Liver (tissue), 8 donors: ENCODE measurements at regions not wholly inside any gene's neighbourhood (a gene's known extent, or its start where the extent isn't known, plus 50 kb on each side); places are given as distances from the start of the nearest gene placed in this dataset.

Experiments
- DNase-seq: peaks from one replicate; pipeline ENCODE4 v3.0.0-alpha.2; 2017; ENCODE audit warnings: low spot score
- H3K27ac ChIP-seq, 2 donors: one replicate each; pipeline ENCODE4 v1.7.0; 2013; ENCODE audit warnings: inconsistent platforms in 2 of 2, low read length in 2 of 2, control low read depth in 1 of 2, low read depth in 1 of 2, mild to moderate bottlenecking in 1 of 2
- H3K27me3 ChIP-seq, 4 donors: one replicate each; pipeline versions ENCODE4 v1.6.1 to v1.7.0; 2013; ENCODE audit warnings: low read length in 3 of 4, inconsistent platforms in 1 of 4, mild to moderate bottlenecking in 1 of 4, moderate library complexity in 1 of 4; ENCODE audit not compliant: control insufficient read depth in 4 of 4, insufficient read depth in 4 of 4
- H3K36me3 ChIP-seq, 4 donors: one replicate each; pipeline versions ENCODE4 v1.6.1 to v1.7.0; 2013; ENCODE audit warnings: low read length in 3 of 4, mild to moderate bottlenecking in 3 of 4, low read depth in 1 of 4, moderate library complexity in 1 of 4; ENCODE audit not compliant: control insufficient read depth in 4 of 4, insufficient read depth in 3 of 4
- H3K4me1 ChIP-seq, 4 donors: one replicate each; pipeline versions ENCODE4 v1.6.1 to v1.7.0; 2013; ENCODE audit warnings: low read length in 3 of 4, mild to moderate bottlenecking in 3 of 4, moderate library complexity in 1 of 4; ENCODE audit not compliant: control insufficient read depth in 4 of 4, insufficient read depth in 4 of 4
- H3K4me3 ChIP-seq, 3 donors: one replicate each; pipeline versions ENCODE4 v1.6.1 to v1.7.0; 2013; ENCODE audit warnings: low read length in 3 of 3, control low read depth in 1 of 3, low read depth in 1 of 3, mild to moderate bottlenecking in 1 of 3
- H3K9ac ChIP-seq, 2 donors: one replicate each; pipeline ENCODE4 v1.7.0; 2013; ENCODE audit warnings: low read length in 2 of 2, mild to moderate bottlenecking in 2 of 2, moderate library complexity in 2 of 2, control low read depth in 1 of 2, low read depth in 1 of 2
- H3K9me3 ChIP-seq, 4 donors: one replicate each; pipeline versions ENCODE4 v1.6.1 to v1.7.0; 2013; ENCODE audit warnings: low read length in 3 of 4; ENCODE audit not compliant: control insufficient read depth in 4 of 4
- EGR1 ChIP-seq, 2 donors: IDR thresholded peaks; 2 replicates each; pipeline ENCODE4 v1.6.1; 2016 to 2018; ENCODE audit warnings: antibody characterized with exemption in 2 of 2, low read depth in 2 of 2
- FOXA1 ChIP-seq: IDR thresholded peaks from 2 replicates; pipeline ENCODE4 v1.6.1; 2016; ENCODE audit warnings: antibody characterized with exemption
- FOXA2 ChIP-seq: IDR thresholded peaks from 2 replicates; pipeline ENCODE4 v1.6.1; 2016; ENCODE audit warnings: antibody characterized with exemption
- GABPA ChIP-seq, 2 donors: IDR thresholded peaks in 1 of 2; conservative IDR thresholded peaks in 1 of 2; 2 replicates each; pipeline ENCODE4 v1.6.1; 2016; ENCODE audit warnings: antibody characterized with exemption in 2 of 2, mild to moderate bottlenecking in 1 of 2, moderate library complexity in 1 of 2
- HNF4A ChIP-seq, 2 donors: conservative IDR thresholded peaks; 2 replicates each; pipeline ENCODE4 v1.6.1; 2016; ENCODE audit warnings: antibody characterized with exemption in 2 of 2, mild to moderate bottlenecking in 2 of 2
- HNF4G ChIP-seq: IDR thresholded peaks from 2 replicates; pipeline ENCODE4 v1.6.1; 2016; ENCODE audit warnings: antibody characterized with exemption
- JUND ChIP-seq, 2 donors: IDR thresholded peaks; 2 replicates each; pipeline ENCODE4 v1.6.1; 2016; ENCODE audit warnings: antibody characterized with exemption in 2 of 2
- NR2F2 ChIP-seq: IDR thresholded peaks from 2 replicates; pipeline ENCODE4 v1.6.1; 2016; ENCODE audit warnings: antibody characterized with exemption
- RAD21 ChIP-seq, 2 donors: IDR thresholded peaks; 2 replicates each; pipeline ENCODE4 v1.6.1; 2016; ENCODE audit warnings: antibody characterized with exemption in 2 of 2, mild to moderate bottlenecking in 2 of 2
- RXRA ChIP-seq, 2 donors: IDR thresholded peaks; 2 replicates each; pipeline ENCODE4 v1.6.1; 2017 to 2018; ENCODE audit warnings: antibody characterized with exemption in 2 of 2, mild to moderate bottlenecking in 1 of 2
- SP1 ChIP-seq: IDR thresholded peaks from 2 replicates; pipeline ENCODE4 v1.6.1; 2018; ENCODE audit warnings: antibody characterized with exemption, mild to moderate bottlenecking
- TAF1 ChIP-seq: conservative IDR thresholded peaks from 2 replicates; pipeline ENCODE4 v1.6.1; 2016; ENCODE audit warnings: antibody characterized with exemption, mild to moderate bottlenecking
- YY1 ChIP-seq: IDR thresholded peaks from 2 replicates; pipeline ENCODE4 v1.6.1; 2016; ENCODE audit warnings: antibody characterized with exemption, mild to moderate bottlenecking
- WGBS: extraction: QIAGEN DNeasy Blood & Tissue Kit; methylation state at CpG from one replicate; pipeline ENCODE4 v1.1.7; 2013; 5-methylcytosine and 5-hydroxymethylcytosine counted together
- TF ChIP-seq, protein P1 (sequence below): IDR thresholded peaks from 2 replicates; pipeline ENCODE4 v1.6.1; 2016; ENCODE audit warnings: antibody characterized with exemption
- TF ChIP-seq, protein P2 (sequence below): fragments of 150-350 bp; IDR thresholded peaks from 2 replicates; pipeline ENCODE4 v1.5.1; 2017; ENCODE audit warnings: improper control_type of control experiment, low read depth, low read length; ENCODE audit not compliant: missing input control
- TF ChIP-seq, protein P3 (sequence below): IDR thresholded peaks from 2 replicates; pipeline ENCODE4 v1.6.1; 2016; ENCODE audit warnings: antibody characterized with exemption, mild to moderate bottlenecking
- TF ChIP-seq, protein P4 (sequence below): IDR thresholded peaks from 2 replicates; pipeline ENCODE4 v1.6.1; 2016; ENCODE audit warnings: antibody characterized with exemption
- TF ChIP-seq, protein P5 (sequence below): IDR thresholded peaks from 2 replicates; pipeline ENCODE4 v1.6.1; 2016; ENCODE audit warnings: antibody characterized with exemption
- donor health status: healthy.
- donor health status: healthy.
- donor health status: healthy.
- donor health status: healthy.
- donor health status: healthy.

DNA sequence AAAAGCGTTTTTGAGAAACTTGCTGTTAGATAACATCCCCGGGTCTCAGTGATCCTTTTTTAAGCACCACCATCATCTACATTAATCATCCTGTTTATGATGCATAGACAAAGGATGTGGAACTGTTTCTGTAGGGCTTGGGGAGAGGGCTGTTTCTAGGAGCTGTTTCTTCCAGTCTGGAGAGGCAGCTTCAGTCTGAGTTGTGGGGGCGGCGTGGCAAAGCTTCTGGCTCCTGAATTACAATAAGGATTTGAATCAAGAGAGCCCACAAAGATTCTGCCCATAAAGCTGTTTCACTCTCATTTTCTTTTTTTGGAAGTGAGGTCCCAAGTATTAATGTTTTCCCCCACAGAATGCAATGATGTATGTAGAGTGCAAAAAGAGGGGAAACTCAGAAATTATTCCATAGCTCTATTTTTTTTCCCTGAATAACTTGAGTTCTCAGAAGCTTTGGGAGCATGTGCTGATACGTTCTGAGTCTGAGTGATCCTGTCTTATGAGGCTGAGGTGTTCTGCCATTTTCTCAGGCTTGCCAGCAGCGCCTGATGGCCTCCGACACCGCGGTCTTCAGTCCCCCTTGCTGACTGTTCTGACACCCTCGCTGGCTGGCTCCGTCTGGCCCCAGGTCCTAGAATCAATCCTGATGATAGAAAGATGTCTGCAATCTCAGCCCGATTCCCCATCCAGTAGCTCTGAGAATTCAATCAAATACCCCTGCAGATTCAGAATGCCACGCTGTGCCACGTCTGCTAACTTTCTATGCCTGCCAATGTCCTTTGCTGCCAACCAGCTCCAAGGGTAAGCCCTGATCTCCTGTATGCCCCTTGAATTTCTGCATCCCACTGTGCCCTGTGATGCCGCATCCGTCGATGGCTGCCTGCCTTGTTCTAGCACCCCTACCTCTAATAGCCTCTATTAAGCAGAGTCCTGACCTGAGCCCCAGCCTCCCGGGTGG is 92.4 kb upstream of the AKT3 start:
- DNase-seq: no peak
- Histone ChIP-seq H3K4me3 (no peak overlapping the region), H3K9me3 (peaks cover 0 to 3% (median 1%) of the 10 kb centered on the region in 4 donors), H3K27ac (no peak overlapping the region), H3K9ac (no peak overlapping the region), H3K27me3 (peaks cover 0 to 14% (median 2%) of the 10 kb centered on the region in 4 donors), H3K36me3 (no peaks in the 10 kb centered on the region), H3K4me1 (no peaks in the 10 kb centered on the region)
- TF ChIP-seq GABPA (IDR thresholded peaks at IDR 0.05 in 1 of 2, conservative IDR thresholded peaks at IDR 0.05 in 1 of 2) (no peak), EGR1 (IDR thresholded peaks at IDR 0.05; ENCODE audit: low read depth in 2 of 2) (no peak), TAF1 (no peak), NR2F2 (no peak), SP1 (no peak), FOXA2 (no peak), HNF4G (no peak), YY1 (no peak), RXRA (IDR thresholded peaks at IDR 0.05) (no peak), JUND (IDR thresholded peaks at IDR 0.05) (no peak), HNF4A (conservative IDR thresholded peaks at IDR 0.05) (no peak), FOXA1 (no peak), RAD21 (IDR thresholded peaks at IDR 0.05) (no peak)
- TF ChIP-seq, protein P1, sequence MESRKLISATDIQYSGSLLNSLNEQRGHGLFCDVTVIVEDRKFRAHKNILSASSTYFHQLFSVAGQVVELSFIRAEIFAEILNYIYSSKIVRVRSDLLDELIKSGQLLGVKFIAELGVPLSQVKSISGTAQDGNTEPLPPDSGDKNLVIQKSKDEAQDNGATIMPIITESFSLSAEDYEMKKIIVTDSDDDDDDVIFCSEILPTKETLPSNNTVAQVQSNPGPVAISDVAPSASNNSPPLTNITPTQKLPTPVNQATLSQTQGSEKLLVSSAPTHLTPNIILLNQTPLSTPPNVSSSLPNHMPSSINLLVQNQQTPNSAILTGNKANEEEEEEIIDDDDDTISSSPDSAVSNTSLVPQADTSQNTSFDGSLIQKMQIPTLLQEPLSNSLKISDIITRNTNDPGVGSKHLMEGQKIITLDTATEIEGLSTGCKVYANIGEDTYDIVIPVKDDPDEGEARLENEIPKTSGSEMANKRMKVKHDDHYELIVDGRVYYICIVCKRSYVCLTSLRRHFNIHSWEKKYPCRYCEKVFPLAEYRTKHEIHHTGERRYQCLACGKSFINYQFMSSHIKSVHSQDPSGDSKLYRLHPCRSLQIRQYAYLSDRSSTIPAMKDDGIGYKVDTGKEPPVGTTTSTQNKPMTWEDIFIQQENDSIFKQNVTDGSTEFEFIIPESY: no peak
- TF ChIP-seq, protein P2, sequence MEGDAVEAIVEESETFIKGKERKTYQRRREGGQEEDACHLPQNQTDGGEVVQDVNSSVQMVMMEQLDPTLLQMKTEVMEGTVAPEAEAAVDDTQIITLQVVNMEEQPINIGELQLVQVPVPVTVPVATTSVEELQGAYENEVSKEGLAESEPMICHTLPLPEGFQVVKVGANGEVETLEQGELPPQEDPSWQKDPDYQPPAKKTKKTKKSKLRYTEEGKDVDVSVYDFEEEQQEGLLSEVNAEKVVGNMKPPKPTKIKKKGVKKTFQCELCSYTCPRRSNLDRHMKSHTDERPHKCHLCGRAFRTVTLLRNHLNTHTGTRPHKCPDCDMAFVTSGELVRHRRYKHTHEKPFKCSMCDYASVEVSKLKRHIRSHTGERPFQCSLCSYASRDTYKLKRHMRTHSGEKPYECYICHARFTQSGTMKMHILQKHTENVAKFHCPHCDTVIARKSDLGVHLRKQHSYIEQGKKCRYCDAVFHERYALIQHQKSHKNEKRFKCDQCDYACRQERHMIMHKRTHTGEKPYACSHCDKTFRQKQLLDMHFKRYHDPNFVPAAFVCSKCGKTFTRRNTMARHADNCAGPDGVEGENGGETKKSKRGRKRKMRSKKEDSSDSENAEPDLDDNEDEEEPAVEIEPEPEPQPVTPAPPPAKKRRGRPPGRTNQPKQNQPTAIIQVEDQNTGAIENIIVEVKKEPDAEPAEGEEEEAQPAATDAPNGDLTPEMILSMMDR: no peak
- TF ChIP-seq, protein P3, sequence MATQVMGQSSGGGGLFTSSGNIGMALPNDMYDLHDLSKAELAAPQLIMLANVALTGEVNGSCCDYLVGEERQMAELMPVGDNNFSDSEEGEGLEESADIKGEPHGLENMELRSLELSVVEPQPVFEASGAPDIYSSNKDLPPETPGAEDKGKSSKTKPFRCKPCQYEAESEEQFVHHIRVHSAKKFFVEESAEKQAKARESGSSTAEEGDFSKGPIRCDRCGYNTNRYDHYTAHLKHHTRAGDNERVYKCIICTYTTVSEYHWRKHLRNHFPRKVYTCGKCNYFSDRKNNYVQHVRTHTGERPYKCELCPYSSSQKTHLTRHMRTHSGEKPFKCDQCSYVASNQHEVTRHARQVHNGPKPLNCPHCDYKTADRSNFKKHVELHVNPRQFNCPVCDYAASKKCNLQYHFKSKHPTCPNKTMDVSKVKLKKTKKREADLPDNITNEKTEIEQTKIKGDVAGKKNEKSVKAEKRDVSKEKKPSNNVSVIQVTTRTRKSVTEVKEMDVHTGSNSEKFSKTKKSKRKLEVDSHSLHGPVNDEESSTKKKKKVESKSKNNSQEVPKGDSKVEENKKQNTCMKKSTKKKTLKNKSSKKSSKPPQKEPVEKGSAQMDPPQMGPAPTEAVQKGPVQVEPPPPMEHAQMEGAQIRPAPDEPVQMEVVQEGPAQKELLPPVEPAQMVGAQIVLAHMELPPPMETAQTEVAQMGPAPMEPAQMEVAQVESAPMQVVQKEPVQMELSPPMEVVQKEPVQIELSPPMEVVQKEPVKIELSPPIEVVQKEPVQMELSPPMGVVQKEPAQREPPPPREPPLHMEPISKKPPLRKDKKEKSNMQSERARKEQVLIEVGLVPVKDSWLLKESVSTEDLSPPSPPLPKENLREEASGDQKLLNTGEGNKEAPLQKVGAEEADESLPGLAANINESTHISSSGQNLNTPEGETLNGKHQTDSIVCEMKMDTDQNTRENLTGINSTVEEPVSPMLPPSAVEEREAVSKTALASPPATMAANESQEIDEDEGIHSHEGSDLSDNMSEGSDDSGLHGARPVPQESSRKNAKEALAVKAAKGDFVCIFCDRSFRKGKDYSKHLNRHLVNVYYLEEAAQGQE: no peak
- TF ChIP-seq, protein P4, sequence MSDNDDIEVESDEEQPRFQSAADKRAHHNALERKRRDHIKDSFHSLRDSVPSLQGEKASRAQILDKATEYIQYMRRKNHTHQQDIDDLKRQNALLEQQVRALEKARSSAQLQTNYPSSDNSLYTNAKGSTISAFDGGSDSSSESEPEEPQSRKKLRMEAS: no peak
- TF ChIP-seq, protein P5, sequence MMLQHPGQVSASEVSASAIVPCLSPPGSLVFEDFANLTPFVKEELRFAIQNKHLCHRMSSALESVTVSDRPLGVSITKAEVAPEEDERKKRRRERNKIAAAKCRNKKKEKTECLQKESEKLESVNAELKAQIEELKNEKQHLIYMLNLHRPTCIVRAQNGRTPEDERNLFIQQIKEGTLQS: no peak
- 85% methylated on average over 18 of the region's 18 CpGs for WGBS
